ENCODE measurements at regions not wholly inside any gene's neighbourhood (a gene's known extent, or its start where the extent isn't known, plus 50 kb on each side); places are given as distances from the start of the nearest gene placed in this dataset.

DNA sequence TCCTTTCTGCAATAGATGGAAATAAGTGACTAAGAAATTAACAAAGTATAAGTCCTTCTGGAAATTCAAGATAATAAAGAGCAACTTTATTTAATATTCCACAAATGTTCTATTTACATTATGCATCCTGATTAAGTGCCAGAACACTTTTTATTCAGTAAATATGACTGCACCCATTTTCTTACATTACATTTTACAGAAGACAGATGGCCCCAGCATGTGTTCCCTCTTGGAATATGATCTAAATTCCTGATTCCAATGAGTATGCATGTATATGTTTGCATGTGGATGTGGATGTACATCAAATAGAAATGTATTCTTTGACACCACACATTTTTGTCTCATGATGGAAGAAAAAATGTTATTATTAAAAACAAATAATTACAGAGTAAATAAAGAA is 628.7 kb upstream of the SEMA3D start:
- DNase-seq (ENCODE audit: low read depth, low spot score): no peak
- ChIA-PET CTCF (no interaction called here), RAD21 (ENCODE audit: low non-redundant PET in 1 of 2, low total read pairs in 2 of 2, uncharacterized antibody in 2 of 2, unreplicated experiment in 2 of 2) (no interaction called here), POLR2A (no interaction called here)
- no peaks in the 10 kb centered on the region for H3K36me3 ChIP-seq (ENCODE audit: control insufficient read depth in 1 of 2, insufficient read depth in 2 of 2, low read length in 2 of 2)
- TF ChIP-seq ATF3 (IDR thresholded peaks at IDR 0.05): no peak
- no peak for TF ChIP-seq TCF7L2 (IDR thresholded peaks at IDR 0.05; ENCODE audit: borderline replicate concordance, extremely low read depth, insufficient read depth, insufficient read length)
- TF ChIP-seq EZH2phosphoT487 (IDR thresholded peaks at IDR 0.05; ENCODE audit: borderline replicate concordance): no peak
- no peak for TF ChIP-seq FOSL1 (IDR thresholded peaks at IDR 0.05; ENCODE audit: low read depth)
- no peak for TF ChIP-seq ZFX (IDR thresholded peaks at IDR 0.05)
- TF ChIP-seq REST (IDR thresholded peaks at IDR 0.05; ENCODE audit: low read depth): no peak
- no TSS peak for BruUV-seq (replicated peaks)
- H3K9ac ChIP-seq (ENCODE audit: low read length): no peak overlapping the region
- H3K4me2 ChIP-seq (ENCODE audit: low read length): no peak overlapping the region
- ATAC-seq: no peak
- no peaks in the 10 kb centered on the region for H4K20me1 ChIP-seq (ENCODE audit: insufficient read depth)
- H3K27ac ChIP-seq (ENCODE audit: low read depth, low read length): no peak overlapping the region
- intact Hi-C loops (cut with micrococcal nuclease): no loop called here
- no peaks in the 10 kb centered on the region for H3K9me2 ChIP-seq (ENCODE audit: insufficient read depth)
- H2AFZ ChIP-seq (ENCODE audit: low read depth, low read length, poor library complexity, severe bottlenecking): no peak overlapping the region
- no peaks in the 10 kb centered on the region for H3K79me2 ChIP-seq (ENCODE audit: insufficient read depth, low read length)
- H3K27me3 ChIP-seq (ENCODE audit: insufficient read depth, low read length): no peaks in the 10 kb centered on the region
- no peak overlapping the region for H3K4me3 ChIP-seq (replicated peaks in 1 of 2; ENCODE audit: low read depth in 1 of 2, low read length in 2 of 2)
- no peaks in the 10 kb centered on the region for H3K4me1 ChIP-seq (ENCODE audit: control insufficient read depth in 1 of 2, insufficient read depth in 2 of 2, low read length in 2 of 2)
- H3K9me3 ChIP-seq (ENCODE audit: control insufficient read depth in 1 of 2, insufficient read depth in 1 of 2, low read depth in 1 of 2, low read length in 2 of 2): no peaks in the 10 kb centered on the region

DNA sequence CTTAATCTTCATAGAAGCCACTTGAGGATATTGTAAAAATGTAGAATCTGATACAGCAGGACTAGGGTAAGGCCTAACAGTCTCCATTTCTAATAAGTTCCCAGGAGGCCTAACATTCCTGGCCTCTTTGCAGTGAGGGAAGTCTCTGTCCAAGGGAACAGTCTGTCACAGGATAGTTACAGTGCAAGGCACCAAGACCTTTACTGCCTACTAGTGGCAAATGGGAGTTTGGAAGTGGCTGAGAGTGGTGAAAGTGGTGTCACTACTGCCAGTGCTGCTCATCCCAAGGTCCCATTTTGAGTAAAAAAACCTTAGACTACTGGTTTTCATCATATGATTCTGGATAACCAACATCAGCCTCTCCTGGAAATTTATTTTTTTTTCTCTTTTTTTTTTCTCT is 619.5 kb upstream of the SEMA3D start:
- ATAC-seq (0 out of 2 replicates have a peak, but pooled peaks have one; percentile 50), DNase-seq (ENCODE audit: low read depth, low spot score) (no peak)
- H3K36me3 ChIP-seq (ENCODE audit: control insufficient read depth in 1 of 2, insufficient read depth in 2 of 2, low read length in 2 of 2): no peaks in the 10 kb centered on the region
- H2AFZ ChIP-seq (ENCODE audit: low read depth, low read length, poor library complexity, severe bottlenecking): no peak overlapping the region
- H3K9me2 ChIP-seq (ENCODE audit: insufficient read depth): no peaks in the 10 kb centered on the region
- no TSS peak for BruUV-seq (replicated peaks)
- no peak for TF ChIP-seq ZFX (IDR thresholded peaks at IDR 0.05)
- TF ChIP-seq, protein P1, sequence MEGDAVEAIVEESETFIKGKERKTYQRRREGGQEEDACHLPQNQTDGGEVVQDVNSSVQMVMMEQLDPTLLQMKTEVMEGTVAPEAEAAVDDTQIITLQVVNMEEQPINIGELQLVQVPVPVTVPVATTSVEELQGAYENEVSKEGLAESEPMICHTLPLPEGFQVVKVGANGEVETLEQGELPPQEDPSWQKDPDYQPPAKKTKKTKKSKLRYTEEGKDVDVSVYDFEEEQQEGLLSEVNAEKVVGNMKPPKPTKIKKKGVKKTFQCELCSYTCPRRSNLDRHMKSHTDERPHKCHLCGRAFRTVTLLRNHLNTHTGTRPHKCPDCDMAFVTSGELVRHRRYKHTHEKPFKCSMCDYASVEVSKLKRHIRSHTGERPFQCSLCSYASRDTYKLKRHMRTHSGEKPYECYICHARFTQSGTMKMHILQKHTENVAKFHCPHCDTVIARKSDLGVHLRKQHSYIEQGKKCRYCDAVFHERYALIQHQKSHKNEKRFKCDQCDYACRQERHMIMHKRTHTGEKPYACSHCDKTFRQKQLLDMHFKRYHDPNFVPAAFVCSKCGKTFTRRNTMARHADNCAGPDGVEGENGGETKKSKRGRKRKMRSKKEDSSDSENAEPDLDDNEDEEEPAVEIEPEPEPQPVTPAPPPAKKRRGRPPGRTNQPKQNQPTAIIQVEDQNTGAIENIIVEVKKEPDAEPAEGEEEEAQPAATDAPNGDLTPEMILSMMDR (IDR thresholded peaks at IDR 0.05 in 2 of 3, conservative IDR thresholded peaks at IDR 0.05 in 1 of 3; ENCODE audit: borderline replicate concordance in 1 of 3, insufficient read depth in 1 of 3, low read depth in 2 of 3, low read length in 2 of 3): peak in 2 of 3 experiments; percentile 19 to 34; a peak in 3 of 6 replicates
- ChIA-PET POLR2A (no interaction called here), CTCF (no interaction called here), RAD21 (ENCODE audit: low non-redundant PET in 1 of 2, low total read pairs in 2 of 2, uncharacterized antibody in 2 of 2, unreplicated experiment in 2 of 2) (no interaction called here)
- no peaks in the 10 kb centered on the region for H4K20me1 ChIP-seq (ENCODE audit: insufficient read depth)
- no peak overlapping the region for H3K27ac ChIP-seq (ENCODE audit: low read depth, low read length)
- H3K79me2 ChIP-seq (ENCODE audit: insufficient read depth, low read length): no peaks in the 10 kb centered on the region
- H3K9me3 ChIP-seq (ENCODE audit: control insufficient read depth in 1 of 2, insufficient read depth in 1 of 2, low read depth in 1 of 2, low read length in 2 of 2): no peaks in the 10 kb centered on the region
- no peak overlapping the region for H3K4me2 ChIP-seq (ENCODE audit: low read length)
- no peak overlapping the region for H3K4me3 ChIP-seq (replicated peaks in 1 of 2; ENCODE audit: low read depth in 1 of 2, low read length in 2 of 2)
- H3K9ac ChIP-seq (ENCODE audit: low read length): no peak overlapping the region
- intact Hi-C loops (cut with micrococcal nuclease): no loop called here
- no peaks in the 10 kb centered on the region for H3K4me1 ChIP-seq (ENCODE audit: control insufficient read depth in 1 of 2, insufficient read depth in 2 of 2, low read length in 2 of 2)
- H3K27me3 ChIP-seq (ENCODE audit: insufficient read depth, low read length): no peaks in the 10 kb centered on the region
